Hepatocyte (in vitro differentiated cells): ENCODE measurements at regions not wholly inside any gene's neighbourhood (a gene's known extent, or its start where the extent isn't known, plus 50 kb on each side); places are given as distances from the start of the nearest gene placed in this dataset.

Source experiments
- DNase-seq: peaks from one replicate; pipeline ENCODE4 v3.0.0-alpha.2; 2016; ENCODE audit warnings: low spot score
- H2AFZ ChIP-seq: fragments of 200-600 bp; sonication (generic); 2 replicates; pipeline ENCODE4 v1.6.0; 2016; ENCODE audit warnings: antibody characterized with exemption, mild to moderate bottlenecking
- H3K27ac ChIP-seq: fragments of 200-600 bp; sonication (generic); 2 replicates; pipeline ENCODE4 v1.5.1; 2016; ENCODE audit warnings: mild to moderate bottlenecking
- H3K27me3 ChIP-seq: fragments of 200-600 bp; sonication (generic); 2 replicates; pipeline ENCODE4 v1.6.1; 2016
- H3K36me3 ChIP-seq: fragments of 200-600 bp; sonication (generic); replicated peaks from 2 replicates; pipeline ENCODE4 v1.5.1; 2016; ENCODE audit warnings: low read depth; ENCODE audit not compliant: insufficient read depth
- H3K4me1 ChIP-seq: fragments of 200-600 bp; sonication (generic); 2 replicates; pipeline ENCODE4 v1.5.1; 2016; ENCODE audit warnings: mild to moderate bottlenecking, moderate library complexity; ENCODE audit not compliant: insufficient read depth
- H3K4me2 ChIP-seq: fragments of 200-600 bp; sonication (generic); 2 replicates; pipeline ENCODE4 v1.6.0; 2016
- H3K4me3 ChIP-seq: fragments of 200-600 bp; sonication (generic); 2 replicates; pipeline ENCODE4 v1.5.1; 2016; ENCODE audit warnings: mild to moderate bottlenecking
- H3K79me2 ChIP-seq: fragments of 200-600 bp; sonication (generic); 2 replicates; pipeline ENCODE4 v1.6.0; 2017; ENCODE audit warnings: mild to moderate bottlenecking
- H3K9me2 ChIP-seq: fragments of 200-600 bp; sonication (generic); replicated peaks from 2 replicates; pipeline ENCODE4 v1.6.0; 2017; ENCODE audit warnings: mild to moderate bottlenecking; ENCODE audit not compliant: insufficient read depth
- H3K9me3 ChIP-seq: fragments of 200-600 bp; sonication (generic); 2 replicates; pipeline ENCODE4 v1.5.1; 2016; ENCODE audit warnings: low read depth, mild to moderate bottlenecking
- H4K20me1 ChIP-seq: fragments of 200-600 bp; sonication (generic); 2 replicates; pipeline ENCODE4 v1.6.0; 2016; ENCODE audit warnings: mild to moderate bottlenecking; ENCODE audit not compliant: insufficient read depth, poor library complexity, severe bottlenecking
- EZH2 ChIP-seq: fragments of 200-600 bp; sonication (generic); IDR thresholded peaks from 2 replicates; pipeline ENCODE4 v1.6.1; 2016; ENCODE audit warnings: antibody characterized with exemption, mild to moderate bottlenecking, borderline replicate concordance
- EZH2phosphoT487 ChIP-seq: fragments of 200-600 bp; sonication (generic); IDR thresholded peaks from one replicate; pipeline ENCODE4 v1.6.1; 2018; ENCODE audit warnings: antibody characterized with exemption, mild to moderate bottlenecking, low read depth, moderate library complexity; ENCODE audit not compliant: unreplicated experiment, severe bottlenecking
- WGBS: methylation state at CpG from one replicate; pipeline ENCODE4 v1.1.6; 2016; ENCODE audit warnings: low lambda C conversion rate; ENCODE audit errors: missing lambda C conversion rate; 5-methylcytosine and 5-hydroxymethylcytosine counted together
- TF ChIP-seq, protein P1 (sequence below): fragments of 200-600 bp; sonication (generic); IDR thresholded peaks from 2 replicates; pipeline ENCODE4 v1.5.1; 2016; ENCODE audit warnings: antibody characterized with exemption, mild to moderate bottlenecking; ENCODE audit not compliant: poor library complexity

DNA sequence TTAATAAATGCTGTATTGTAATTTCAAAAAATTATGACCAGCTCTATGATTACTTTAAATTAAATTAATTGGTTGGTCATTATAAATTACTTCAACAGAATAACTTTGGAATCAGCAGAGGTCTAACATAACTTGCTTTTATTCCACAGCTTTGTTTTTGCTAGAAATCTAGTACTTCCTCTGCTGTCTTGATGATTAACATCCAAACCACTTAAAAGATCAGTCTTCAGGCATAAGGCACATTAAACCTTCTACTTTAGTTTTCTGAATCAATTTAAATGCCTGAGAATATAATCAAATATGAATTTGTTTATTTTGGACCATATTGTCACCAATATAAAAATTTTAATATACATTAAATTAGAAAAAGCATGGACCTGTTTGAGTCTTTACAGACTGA lies 465.3 kb downstream of the ARL4A start:
- no peaks in the 10 kb centered on the region for H3K27me3 ChIP-seq
- no peaks in the 10 kb centered on the region for H4K20me1 ChIP-seq
- no peaks in the 10 kb centered on the region for H3K4me1 ChIP-seq
- TF ChIP-seq EZH2 = no peak
- H3K27ac ChIP-seq = no peak overlapping the region
- no peak overlapping the region for H2AFZ ChIP-seq
- H3K9me2 ChIP-seq = no peaks in the 10 kb centered on the region
- no peak overlapping the region for H3K4me2 ChIP-seq
- no peak overlapping the region for H3K4me3 ChIP-seq
- H3K9me3 ChIP-seq = no peaks in the 10 kb centered on the region
- no peaks in the 10 kb centered on the region for H3K79me2 ChIP-seq
- DNase-seq = no peak
- H3K36me3 ChIP-seq = no peaks in the 10 kb centered on the region

DNA sequence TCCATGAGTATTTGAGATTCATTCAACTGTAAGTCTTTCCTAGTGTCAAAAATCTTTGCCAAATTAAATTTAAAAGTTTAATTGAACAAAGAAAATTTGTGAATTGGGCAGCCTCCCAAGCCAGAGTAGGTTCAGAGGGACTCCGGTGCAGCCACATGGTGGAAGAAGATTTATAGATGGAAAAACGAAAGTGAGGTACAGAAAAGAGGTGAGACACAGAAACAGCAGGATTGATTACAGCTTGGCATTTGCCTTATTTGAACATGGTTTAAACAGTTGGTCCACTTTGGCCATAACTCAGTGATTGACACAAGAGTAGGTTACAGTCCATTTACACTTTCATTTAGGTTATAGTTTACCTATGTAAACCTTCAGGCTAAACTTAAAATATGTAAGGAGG lies 465.8 kb downstream of the ARL4A start:
- TF ChIP-seq EZH2 (no peak), EZH2phosphoT487 (no peak)
- TF ChIP-seq, protein P1, sequence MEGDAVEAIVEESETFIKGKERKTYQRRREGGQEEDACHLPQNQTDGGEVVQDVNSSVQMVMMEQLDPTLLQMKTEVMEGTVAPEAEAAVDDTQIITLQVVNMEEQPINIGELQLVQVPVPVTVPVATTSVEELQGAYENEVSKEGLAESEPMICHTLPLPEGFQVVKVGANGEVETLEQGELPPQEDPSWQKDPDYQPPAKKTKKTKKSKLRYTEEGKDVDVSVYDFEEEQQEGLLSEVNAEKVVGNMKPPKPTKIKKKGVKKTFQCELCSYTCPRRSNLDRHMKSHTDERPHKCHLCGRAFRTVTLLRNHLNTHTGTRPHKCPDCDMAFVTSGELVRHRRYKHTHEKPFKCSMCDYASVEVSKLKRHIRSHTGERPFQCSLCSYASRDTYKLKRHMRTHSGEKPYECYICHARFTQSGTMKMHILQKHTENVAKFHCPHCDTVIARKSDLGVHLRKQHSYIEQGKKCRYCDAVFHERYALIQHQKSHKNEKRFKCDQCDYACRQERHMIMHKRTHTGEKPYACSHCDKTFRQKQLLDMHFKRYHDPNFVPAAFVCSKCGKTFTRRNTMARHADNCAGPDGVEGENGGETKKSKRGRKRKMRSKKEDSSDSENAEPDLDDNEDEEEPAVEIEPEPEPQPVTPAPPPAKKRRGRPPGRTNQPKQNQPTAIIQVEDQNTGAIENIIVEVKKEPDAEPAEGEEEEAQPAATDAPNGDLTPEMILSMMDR = no peak
- H2AFZ ChIP-seq = no peak overlapping the region
- DNase-seq = no peak
- no peak overlapping the region for H3K4me3 ChIP-seq
- H3K36me3 ChIP-seq = no peaks in the 10 kb centered on the region
- WGBS = 61% methylated on average over 2 of the region's 2 CpGs
- no peak overlapping the region for H3K4me2 ChIP-seq
- no peaks in the 10 kb centered on the region for H3K4me1 ChIP-seq
- H3K79me2 ChIP-seq = no peaks in the 10 kb centered on the region
- H3K9me2 ChIP-seq = no peaks in the 10 kb centered on the region
- no peaks in the 10 kb centered on the region for H3K27me3 ChIP-seq
- H3K9me3 ChIP-seq = no peaks in the 10 kb centered on the region
- H3K27ac ChIP-seq = no peak overlapping the region
- H4K20me1 ChIP-seq = no peaks in the 10 kb centered on the region

DNA sequence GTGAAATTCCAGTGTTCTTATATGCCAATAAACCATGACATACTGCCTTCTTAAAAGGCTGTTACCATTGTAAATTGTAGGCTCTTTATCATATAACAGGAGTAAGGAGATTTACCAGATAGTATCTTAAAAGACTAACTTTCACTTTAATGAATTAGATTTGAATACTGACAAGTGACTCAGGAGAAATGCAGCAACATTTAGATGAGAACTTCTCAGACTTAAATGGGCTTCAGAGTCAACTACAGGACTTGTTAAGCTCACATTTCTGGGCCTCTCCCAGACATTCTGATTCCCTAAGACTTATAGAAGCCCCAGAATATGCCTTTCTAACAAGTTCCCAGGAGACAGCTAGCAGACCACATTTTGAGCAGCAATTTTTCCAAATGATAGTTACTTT lies 466.3 kb downstream of the ARL4A start:
- Histone ChIP-seq H3K4me2 (no peak overlapping the region), H3K4me3 (no peak overlapping the region), H2AFZ (no peak overlapping the region), H4K20me1 (no peaks in the 10 kb centered on the region), H3K9me2 (no peaks in the 10 kb centered on the region), H3K36me3 (no peaks in the 10 kb centered on the region), H3K27ac (no peak overlapping the region), H3K4me1 (no peaks in the 10 kb centered on the region), H3K9me3 (no peaks in the 10 kb centered on the region), H3K27me3 (no peaks in the 10 kb centered on the region), H3K79me2 (no peaks in the 10 kb centered on the region)
- TF ChIP-seq EZH2phosphoT487 = no peak
- no peak for TF ChIP-seq EZH2
- TF ChIP-seq, protein P1 = no peak
- DNase-seq = no peak

DNA sequence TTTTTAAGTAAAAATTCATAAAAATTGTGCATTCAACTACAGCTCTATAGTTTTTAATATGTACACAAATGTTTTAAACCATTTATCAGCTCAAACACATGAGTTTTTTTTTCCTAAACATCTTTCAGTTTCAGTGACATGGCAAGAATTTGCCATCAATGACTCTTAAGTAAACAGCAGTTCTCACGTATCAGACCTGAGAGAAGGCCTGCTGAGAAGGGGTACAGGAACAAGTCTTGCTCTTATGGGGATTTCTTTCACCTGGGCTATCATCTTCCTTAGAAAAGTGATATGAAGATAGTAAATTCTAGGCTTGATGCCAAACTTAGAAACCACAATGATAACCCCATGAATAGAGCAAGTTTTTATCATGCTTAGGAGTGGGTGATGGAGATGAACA lies 467.8 kb downstream of the ARL4A start:
- no peaks in the 10 kb centered on the region for H3K27me3 ChIP-seq
- no peaks in the 10 kb centered on the region for H4K20me1 ChIP-seq
- no peak for DNase-seq
- H3K9me3 ChIP-seq = no peaks in the 10 kb centered on the region
- no peak overlapping the region for H2AFZ ChIP-seq
- H3K27ac ChIP-seq = no peak overlapping the region
- H3K79me2 ChIP-seq = no peaks in the 10 kb centered on the region
- H3K4me2 ChIP-seq = no peak overlapping the region
- no peaks in the 10 kb centered on the region for H3K4me1 ChIP-seq
- TF ChIP-seq EZH2phosphoT487 = no peak
- TF ChIP-seq, protein P1 = no peak
- H3K4me3 ChIP-seq = no peak overlapping the region
- WGBS = 32% methylated on average over 1 of the region's 1 CpG
- no peaks in the 10 kb centered on the region for H3K9me2 ChIP-seq
- no peaks in the 10 kb centered on the region for H3K36me3 ChIP-seq
